MM.1S (cell line): ENCODE measurements at regions not wholly inside any gene's neighbourhood (a gene's known extent, or its start where the extent isn't known, plus 50 kb on each side); places are given as distances from the start of the nearest gene placed in this dataset.

Source experiments
- DNase-seq: peaks from one replicate; pipeline ENCODE4 v3.0.0-alpha.2; 2015
- H2AFZ ChIP-seq: fragments of 300-600 bp; sonication (generic); 2 replicates; pipeline ENCODE4 v1.6.0; 2016; ENCODE audit warnings: antibody characterized with exemption, low read length
- H3F3A ChIP-seq: fragments of 300-600 bp; sonication (generic); 2 replicates; pipeline ENCODE4 v1.6.1; 2016; ENCODE audit warnings: mild to moderate bottlenecking, antibody characterized with exemption, low read length, moderate library complexity, mixed read lengths; ENCODE audit not compliant: insufficient read depth
- H3K27ac ChIP-seq: fragments of 300-600 bp; sonication (generic); 2 replicates; pipeline ENCODE4 v1.5.1; 2016; ENCODE audit warnings: mild to moderate bottlenecking, low read length
- H3K27me3 ChIP-seq: fragments of 300-600 bp; sonication (generic); replicated peaks from 2 replicates; pipeline ENCODE4 v1.6.0; 2016; ENCODE audit warnings: low read length; ENCODE audit not compliant: insufficient read depth
- H3K36me3 ChIP-seq: fragments of 300-600 bp; sonication (generic); replicated peaks from 2 replicates; pipeline ENCODE4 v1.6.1; 2016; ENCODE audit warnings: mild to moderate bottlenecking, low read length, mixed read lengths; ENCODE audit not compliant: insufficient read depth
- H3K4me1 ChIP-seq: fragments of 300-600 bp; sonication (generic); 2 replicates; pipeline ENCODE4 v1.6.1; 2016; ENCODE audit warnings: low read length, mixed read lengths
- H3K4me2 ChIP-seq: fragments of 300-600 bp; sonication (generic); 2 replicates; pipeline ENCODE4 v1.6.0; 2016; ENCODE audit warnings: low read depth, low read length
- H3K4me3 ChIP-seq: fragments of 300-600 bp; sonication (generic); 2 replicates; pipeline ENCODE4 v1.5.1; 2016; ENCODE audit warnings: low read length, mixed read lengths
- H3K79me2 ChIP-seq: fragments of 300-600 bp; sonication (generic); 2 replicates; pipeline ENCODE4 v1.6.1; 2016; ENCODE audit warnings: mixed run types, low read length, mixed read lengths
- H3K9ac ChIP-seq: fragments of 300-600 bp; sonication (generic); 2 replicates; pipeline ENCODE4 v1.6.1; 2016; ENCODE audit warnings: low read length, mixed read lengths
- H3K9me2 ChIP-seq: fragments of 300-600 bp; sonication (generic); replicated peaks from 2 replicates; pipeline ENCODE4 v1.6.1; 2016; ENCODE audit warnings: mild to moderate bottlenecking, low read length, mixed read lengths; ENCODE audit not compliant: insufficient read depth
- H3K9me3 ChIP-seq: fragments of 300-600 bp; sonication (generic); replicated peaks from 2 replicates; pipeline ENCODE4 v1.6.1; 2016; ENCODE audit warnings: mild to moderate bottlenecking, low read length, mixed read lengths; ENCODE audit not compliant: insufficient read depth
- H4K20me1 ChIP-seq: fragments of 300-600 bp; sonication (generic); 2 replicates; pipeline ENCODE4 v1.6.1; 2016; ENCODE audit warnings: mild to moderate bottlenecking, low read length, moderate library complexity, mixed read lengths; ENCODE audit not compliant: insufficient read depth
- EZH2 ChIP-seq: fragments of 300-600 bp; sonication (generic); optimal IDR thresholded peaks from 2 replicates; pipeline ENCODE3; 2017; ENCODE audit warnings: low read depth, mild to moderate bottlenecking, antibody characterized with exemption, low read length, mixed read lengths
- EZH2phosphoT487 ChIP-seq: fragments of 300-600 bp; sonication (generic); IDR thresholded peaks from 2 replicates; pipeline ENCODE4 v1.6.1; 2018; ENCODE audit warnings: antibody characterized with exemption, low read length
- TF ChIP-seq, protein P1 (sequence below): fragments of 300-600 bp; sonication (generic); IDR thresholded peaks from 2 replicates; pipeline ENCODE4 v1.5.1; 2016; ENCODE audit warnings: antibody characterized with exemption, low read length, mixed read lengths

DNA sequence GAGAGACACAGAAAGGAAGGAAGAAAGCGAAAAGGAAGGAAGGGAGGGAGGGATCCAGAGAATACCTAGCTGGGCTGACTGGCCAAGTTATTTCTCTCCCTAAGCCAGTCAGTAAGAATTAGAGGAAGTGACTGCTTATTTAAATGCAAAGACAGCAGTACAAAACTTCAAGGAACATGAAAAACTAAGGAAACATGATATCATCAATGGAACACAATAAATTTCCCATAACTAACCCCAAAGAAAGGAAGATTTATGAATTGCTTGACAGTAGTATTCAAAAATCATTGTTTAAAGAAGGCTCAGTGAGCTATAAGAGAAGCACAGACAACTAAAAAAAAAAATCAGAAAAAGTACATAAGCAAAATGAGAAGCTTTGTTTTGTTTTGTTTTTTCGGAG lies 252.3 kb upstream of the SASH1 start:
- DNase-seq: no peak
- Histone ChIP-seq H4K20me1 (no peaks in the 10 kb centered on the region), H3K4me2 (no peak overlapping the region), H2AFZ (no peak overlapping the region), H3F3A (no peaks in the 10 kb centered on the region), H3K4me1 (no peaks in the 10 kb centered on the region), H3K79me2 (no peaks in the 10 kb centered on the region), H3K4me3 (no peak overlapping the region), H3K9me3 (no peaks in the 10 kb centered on the region), H3K27me3 (no peaks in the 10 kb centered on the region), H3K27ac (no peak overlapping the region), H3K9me2 (no peaks in the 10 kb centered on the region), H3K9ac (no peak overlapping the region), H3K36me3 (no peaks in the 10 kb centered on the region)
- no peak for TF ChIP-seq EZH2
- no peak for TF ChIP-seq EZH2phosphoT487
- TF ChIP-seq, protein P1, sequence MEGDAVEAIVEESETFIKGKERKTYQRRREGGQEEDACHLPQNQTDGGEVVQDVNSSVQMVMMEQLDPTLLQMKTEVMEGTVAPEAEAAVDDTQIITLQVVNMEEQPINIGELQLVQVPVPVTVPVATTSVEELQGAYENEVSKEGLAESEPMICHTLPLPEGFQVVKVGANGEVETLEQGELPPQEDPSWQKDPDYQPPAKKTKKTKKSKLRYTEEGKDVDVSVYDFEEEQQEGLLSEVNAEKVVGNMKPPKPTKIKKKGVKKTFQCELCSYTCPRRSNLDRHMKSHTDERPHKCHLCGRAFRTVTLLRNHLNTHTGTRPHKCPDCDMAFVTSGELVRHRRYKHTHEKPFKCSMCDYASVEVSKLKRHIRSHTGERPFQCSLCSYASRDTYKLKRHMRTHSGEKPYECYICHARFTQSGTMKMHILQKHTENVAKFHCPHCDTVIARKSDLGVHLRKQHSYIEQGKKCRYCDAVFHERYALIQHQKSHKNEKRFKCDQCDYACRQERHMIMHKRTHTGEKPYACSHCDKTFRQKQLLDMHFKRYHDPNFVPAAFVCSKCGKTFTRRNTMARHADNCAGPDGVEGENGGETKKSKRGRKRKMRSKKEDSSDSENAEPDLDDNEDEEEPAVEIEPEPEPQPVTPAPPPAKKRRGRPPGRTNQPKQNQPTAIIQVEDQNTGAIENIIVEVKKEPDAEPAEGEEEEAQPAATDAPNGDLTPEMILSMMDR: no peak

DNA sequence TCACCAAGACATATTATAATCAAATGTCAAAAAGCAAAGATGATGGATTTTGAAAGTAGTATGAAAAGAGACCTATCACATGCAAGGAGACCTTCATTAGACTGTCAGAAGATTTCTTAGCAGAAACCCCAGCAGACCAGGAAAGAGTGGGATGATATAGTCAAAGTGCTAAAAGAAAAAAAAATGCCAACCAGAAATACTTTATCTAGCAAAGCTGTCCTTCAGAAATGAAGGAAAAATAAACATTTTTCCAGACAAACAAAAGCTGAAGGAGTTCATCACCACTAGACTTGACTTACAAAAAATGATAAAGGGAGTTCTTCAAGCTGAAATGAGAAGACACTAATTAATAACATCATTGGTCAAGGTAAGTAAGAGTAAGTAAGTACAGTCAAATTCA lies 251.2 kb upstream of the SASH1 start:
- H3F3A ChIP-seq: no peaks in the 10 kb centered on the region
- H3K9me3 ChIP-seq: no peaks in the 10 kb centered on the region
- no peak overlapping the region for H2AFZ ChIP-seq
- H4K20me1 ChIP-seq: no peaks in the 10 kb centered on the region
- no peaks in the 10 kb centered on the region for H3K9me2 ChIP-seq
- no peaks in the 10 kb centered on the region for H3K79me2 ChIP-seq
- no peaks in the 10 kb centered on the region for H3K36me3 ChIP-seq
- no peak overlapping the region for H3K4me3 ChIP-seq
- H3K4me2 ChIP-seq: no peak overlapping the region
- H3K27me3 ChIP-seq: no peaks in the 10 kb centered on the region
- no peak overlapping the region for H3K27ac ChIP-seq
- TF ChIP-seq, protein P1: no peak
- no peak for TF ChIP-seq EZH2phosphoT487
- no peak for TF ChIP-seq EZH2
- DNase-seq: no peak
- no peaks in the 10 kb centered on the region for H3K4me1 ChIP-seq
- no peak overlapping the region for H3K9ac ChIP-seq

DNA sequence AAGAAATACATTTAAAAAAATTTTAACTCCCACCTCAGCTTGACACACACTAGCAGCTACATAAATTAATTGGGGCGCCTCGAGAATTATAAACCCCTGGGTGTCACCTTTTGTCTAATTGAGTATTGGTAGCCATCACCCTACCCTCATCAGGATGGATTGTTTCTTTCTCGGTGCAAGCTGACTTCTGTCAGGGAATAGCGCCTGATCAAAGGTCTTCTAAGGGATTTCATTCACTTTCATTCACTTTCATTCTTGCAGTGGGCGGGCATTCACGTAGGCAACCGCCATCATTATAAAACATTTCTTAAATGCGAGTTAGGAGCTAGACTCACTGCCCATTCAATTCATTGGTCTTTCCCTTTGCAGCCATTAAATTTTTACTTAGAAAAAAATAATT lies 239.2 kb upstream of the SASH1 start:
- no peaks in the 10 kb centered on the region for H4K20me1 ChIP-seq
- TF ChIP-seq EZH2phosphoT487 (no peak), EZH2 (no peak)
- TF ChIP-seq, protein P1: no peak
- H3K9me2 ChIP-seq: no peaks in the 10 kb centered on the region
- H3K36me3 ChIP-seq: no peaks in the 10 kb centered on the region
- H3K4me3 ChIP-seq: no peak overlapping the region
- no peak overlapping the region for H2AFZ ChIP-seq
- DNase-seq: no peak
- H3K9ac ChIP-seq: no peak overlapping the region
- no peaks in the 10 kb centered on the region for H3K4me1 ChIP-seq
- H3K4me2 ChIP-seq: no peak overlapping the region
- H3K27me3 ChIP-seq: no peaks in the 10 kb centered on the region
- H3F3A ChIP-seq: no peaks in the 10 kb centered on the region
- H3K9me3 ChIP-seq: no peaks in the 10 kb centered on the region
- H3K27ac ChIP-seq: no peak overlapping the region
- no peaks in the 10 kb centered on the region for H3K79me2 ChIP-seq
